ENCODE measurements at regions not wholly inside any gene's neighbourhood (a gene's known extent, or its start where the extent isn't known, plus 50 kb on each side); places are given as distances from the start of the nearest gene placed in this dataset.
A peak's percentile ranks its signal among the peaks of the same experiment; 100 is the strongest.
"Not testable (repeated sequence)": the region's sequence is repeated elsewhere in the genome, so short reads cannot be mapped to it uniquely, and the experiment has no call there.

DNA sequence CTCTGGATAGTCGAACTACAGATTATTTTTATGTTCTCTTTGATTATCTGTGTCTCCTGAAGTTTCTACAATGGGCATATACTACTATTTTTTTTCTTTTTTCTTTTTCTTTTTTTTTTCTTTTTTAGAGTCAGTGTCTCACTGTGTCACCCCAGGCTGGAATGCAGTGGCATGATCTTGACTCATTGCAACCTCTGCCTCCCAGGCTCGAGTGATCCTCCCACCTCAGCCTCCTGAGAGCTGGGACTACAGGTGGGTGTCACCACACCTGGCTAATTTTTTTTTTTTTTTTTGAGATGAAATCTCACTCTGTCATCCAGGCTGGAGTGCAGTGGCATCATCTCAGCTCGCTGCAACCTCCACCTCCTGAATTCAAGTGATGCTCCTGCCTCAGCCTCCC, 250.7 kb upstream of the KAZN start:
- Histone ChIP-seq H3K27ac (no peak overlapping the region), H3K9me3 (peaks cover 0 to 2% of the 10 kb centered on the region in 2 donors), H3K36me3 (no peaks in the 10 kb centered on the region), H3K4me3 (no peak overlapping the region), H3K4me1 (no peaks in the 10 kb centered on the region), H3K27me3 (no peaks in the 10 kb centered on the region)
- ATAC-seq: no peak
- TF ChIP-seq, protein P1, sequence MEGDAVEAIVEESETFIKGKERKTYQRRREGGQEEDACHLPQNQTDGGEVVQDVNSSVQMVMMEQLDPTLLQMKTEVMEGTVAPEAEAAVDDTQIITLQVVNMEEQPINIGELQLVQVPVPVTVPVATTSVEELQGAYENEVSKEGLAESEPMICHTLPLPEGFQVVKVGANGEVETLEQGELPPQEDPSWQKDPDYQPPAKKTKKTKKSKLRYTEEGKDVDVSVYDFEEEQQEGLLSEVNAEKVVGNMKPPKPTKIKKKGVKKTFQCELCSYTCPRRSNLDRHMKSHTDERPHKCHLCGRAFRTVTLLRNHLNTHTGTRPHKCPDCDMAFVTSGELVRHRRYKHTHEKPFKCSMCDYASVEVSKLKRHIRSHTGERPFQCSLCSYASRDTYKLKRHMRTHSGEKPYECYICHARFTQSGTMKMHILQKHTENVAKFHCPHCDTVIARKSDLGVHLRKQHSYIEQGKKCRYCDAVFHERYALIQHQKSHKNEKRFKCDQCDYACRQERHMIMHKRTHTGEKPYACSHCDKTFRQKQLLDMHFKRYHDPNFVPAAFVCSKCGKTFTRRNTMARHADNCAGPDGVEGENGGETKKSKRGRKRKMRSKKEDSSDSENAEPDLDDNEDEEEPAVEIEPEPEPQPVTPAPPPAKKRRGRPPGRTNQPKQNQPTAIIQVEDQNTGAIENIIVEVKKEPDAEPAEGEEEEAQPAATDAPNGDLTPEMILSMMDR (IDR thresholded peaks at IDR 0.05): no peak
- DNase-seq: no peak
- intact Hi-C loops (cut with DNase I): no loop called here

- H3K27me3 ChIP-seq: no peaks in the 10 kb centered on the region
- no peaks in the 10 kb centered on the region for H3K36me3 ChIP-seq
- intact Hi-C loops (cut with DNase I): no loop called here
- no peak overlapping the region for H3K27ac ChIP-seq
- H3K4me1 ChIP-seq: no peaks in the 10 kb centered on the region
- H3K9me3 ChIP-seq: peaks cover 0 to 2% of the 10 kb centered on the region in 2 donors
- ATAC-seq (no peak), DNase-seq (peak in 2 of 4 donors; percentile 15 to 40)
- TF ChIP-seq, protein P1 (IDR thresholded peaks at IDR 0.05): no peak
- no peak overlapping the region for H3K4me3 ChIP-seq
Observed at GRCh38 chr1:14350197-14350596, 248.3 kb upstream of the KAZN start.

DNA sequence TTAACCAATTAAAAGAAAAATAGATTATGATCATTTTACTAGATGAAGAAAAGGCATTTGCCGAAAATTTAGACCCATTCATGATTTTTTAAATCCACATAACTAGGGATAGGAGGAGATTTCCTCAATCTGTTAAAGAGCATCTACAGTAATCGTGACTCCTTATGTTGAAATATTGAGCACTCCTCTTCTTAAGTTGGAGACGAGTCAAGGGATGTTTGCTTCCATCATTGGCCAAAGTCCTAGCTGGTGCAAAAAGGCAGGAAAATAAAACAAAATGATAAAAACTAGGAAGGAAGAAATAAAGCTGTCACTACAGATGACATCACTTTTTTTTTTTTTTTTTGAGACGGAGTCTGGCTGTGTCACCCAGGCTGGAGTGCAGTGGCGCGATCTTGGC, 245.6 kb upstream of the KAZN start:
- H3K9me3 ChIP-seq: peaks cover 0 to 4% of the 10 kb centered on the region in 2 donors
- no peak overlapping the region for H3K27ac ChIP-seq
- H3K4me3 ChIP-seq: no peak overlapping the region
- no peaks in the 10 kb centered on the region for H3K27me3 ChIP-seq
- H3K4me1 ChIP-seq: no peaks in the 10 kb centered on the region
- intact Hi-C loops (cut with DNase I): no loop called here
- ATAC-seq: no peak
- TF ChIP-seq, protein P1 (IDR thresholded peaks at IDR 0.05): no peak
- no peaks in the 10 kb centered on the region for H3K36me3 ChIP-seq
- DNase-seq: no peak

- H3K36me3 ChIP-seq; ATAC-seq; DNase-seq; H3K27ac ChIP-seq; intact Hi-C loops (cut with DNase I); H3K27me3 ChIP-seq; H3K4me3 ChIP-seq; H3K4me1 ChIP-seq: not testable (repeated sequence)
- peaks cover 0 to 11% of the 10 kb centered on the region in 2 donors for H3K9me3 ChIP-seq
Observed at GRCh38 chr1:14361005-14361404, 237.5 kb upstream of the KAZN start.

GRCh38 chr1:14362331-14362730, 236.2 kb upstream of the KAZN start:
- Histone ChIP-seq H3K4me1 (peaks cover 0 to 3% of the 10 kb centered on the region in 2 donors), H3K27ac (no peak overlapping the region), H3K9me3 (peaks cover 0 to 11% of the 10 kb centered on the region in 2 donors), H3K4me3 (no peak overlapping the region), H3K36me3 (no peaks in the 10 kb centered on the region), H3K27me3 (peaks cover 0 to 4% of the 10 kb centered on the region in 2 donors)
- ATAC-seq (no peak), DNase-seq (no peak)
- TF ChIP-seq, protein P1 (IDR thresholded peaks at IDR 0.05): no peak
- intact Hi-C loops (cut with DNase I): no loop called here

DNA sequence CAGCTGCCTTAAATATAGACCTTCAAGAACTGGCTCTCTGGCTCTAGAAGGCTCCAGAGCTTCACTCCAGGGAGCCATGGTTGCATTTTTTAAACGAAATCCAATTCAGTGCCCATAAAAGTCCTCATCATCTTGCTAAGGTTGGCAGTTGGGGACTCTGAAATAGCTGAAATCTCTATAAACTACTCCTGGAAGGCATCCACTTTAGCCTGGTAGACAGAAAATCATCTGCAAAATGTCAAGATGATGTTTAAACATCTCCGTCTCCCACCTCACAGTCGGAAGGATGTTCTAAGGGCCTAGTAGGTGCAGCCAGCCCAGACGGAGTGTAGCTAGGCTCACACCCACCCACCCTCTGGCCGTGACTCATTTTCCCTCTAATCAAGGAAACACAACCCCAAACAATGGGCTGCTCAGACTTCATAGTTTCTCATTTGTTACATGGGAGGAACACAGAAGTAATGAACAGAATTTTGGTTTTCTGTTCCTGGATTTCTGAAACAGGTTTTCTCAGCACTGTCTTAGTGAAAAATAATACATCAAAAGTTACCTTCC, 235.4 kb upstream of the KAZN start:
- ATAC-seq (no peak), DNase-seq (no peak)
- Histone ChIP-seq H3K4me1 (peaks cover 0 to 3% of the 10 kb centered on the region in 2 donors), H3K36me3 (no peaks in the 10 kb centered on the region), H3K4me3 (no peak overlapping the region), H3K27me3 (peaks cover 0 to 11% of the 10 kb centered on the region in 2 donors), H3K9me3 (peaks cover 0 to 9% of the 10 kb centered on the region in 2 donors), H3K27ac (no peak overlapping the region)
- TF ChIP-seq, protein P1 (IDR thresholded peaks at IDR 0.05): no peak
- intact Hi-C loops (cut with DNase I): no loop called here
